ENCODE measurements at regions not wholly inside any gene's neighbourhood (a gene's known extent, or its start where the extent isn't known, plus 50 kb on each side); places are given as distances from the start of the nearest gene placed in this dataset.

DNA sequence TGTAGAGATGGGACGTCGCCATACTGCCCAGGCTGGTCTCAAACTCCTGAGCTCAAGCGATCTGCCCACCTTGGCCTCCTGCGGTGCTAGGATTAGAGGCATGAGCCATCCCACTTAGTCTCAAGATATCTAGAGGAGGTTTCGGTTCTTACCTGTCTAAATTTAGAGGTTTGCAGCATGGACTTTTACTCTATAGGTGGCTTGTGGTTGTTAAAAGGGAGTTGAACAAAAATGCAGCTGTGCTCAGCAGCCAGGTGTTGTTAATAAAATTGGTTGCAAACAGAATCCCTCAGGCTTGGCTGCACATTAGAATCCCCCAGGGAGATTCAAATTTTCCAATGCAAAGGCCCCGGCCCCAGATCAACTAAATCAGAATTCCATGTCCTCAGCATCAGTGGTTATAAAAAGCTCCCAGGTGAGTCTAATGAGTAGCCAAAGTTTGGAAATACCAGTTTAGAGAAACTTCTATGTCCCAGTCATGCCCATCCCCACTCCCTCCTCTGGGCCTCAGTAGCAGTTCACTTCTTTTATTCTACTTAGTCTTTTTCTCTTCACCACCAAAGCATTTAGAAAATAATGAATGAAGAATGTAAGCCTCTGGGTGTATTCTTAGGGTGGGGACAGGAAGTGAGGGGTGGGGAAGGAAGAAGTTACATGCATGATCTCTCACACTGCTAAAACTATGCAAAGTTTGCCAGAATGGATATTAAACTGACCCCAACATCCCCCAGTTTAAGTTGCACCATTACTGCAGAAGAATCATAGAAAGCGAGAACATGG, 471.0 kb downstream of the COG6 start:
- DNase-seq (ENCODE audit: low spot score) = no peak
- no peaks in the 10 kb centered on the region for H3K27me3 ChIP-seq
- 92% methylated on average over 7 of the region's 7 CpGs for WGBS (ENCODE audit: low lambda C conversion rate, missing lambda C conversion rate)
- TF ChIP-seq, protein P1, sequence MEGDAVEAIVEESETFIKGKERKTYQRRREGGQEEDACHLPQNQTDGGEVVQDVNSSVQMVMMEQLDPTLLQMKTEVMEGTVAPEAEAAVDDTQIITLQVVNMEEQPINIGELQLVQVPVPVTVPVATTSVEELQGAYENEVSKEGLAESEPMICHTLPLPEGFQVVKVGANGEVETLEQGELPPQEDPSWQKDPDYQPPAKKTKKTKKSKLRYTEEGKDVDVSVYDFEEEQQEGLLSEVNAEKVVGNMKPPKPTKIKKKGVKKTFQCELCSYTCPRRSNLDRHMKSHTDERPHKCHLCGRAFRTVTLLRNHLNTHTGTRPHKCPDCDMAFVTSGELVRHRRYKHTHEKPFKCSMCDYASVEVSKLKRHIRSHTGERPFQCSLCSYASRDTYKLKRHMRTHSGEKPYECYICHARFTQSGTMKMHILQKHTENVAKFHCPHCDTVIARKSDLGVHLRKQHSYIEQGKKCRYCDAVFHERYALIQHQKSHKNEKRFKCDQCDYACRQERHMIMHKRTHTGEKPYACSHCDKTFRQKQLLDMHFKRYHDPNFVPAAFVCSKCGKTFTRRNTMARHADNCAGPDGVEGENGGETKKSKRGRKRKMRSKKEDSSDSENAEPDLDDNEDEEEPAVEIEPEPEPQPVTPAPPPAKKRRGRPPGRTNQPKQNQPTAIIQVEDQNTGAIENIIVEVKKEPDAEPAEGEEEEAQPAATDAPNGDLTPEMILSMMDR (IDR thresholded peaks at IDR 0.05; ENCODE audit: poor library complexity) = no peak
- H3K36me3 ChIP-seq (replicated peaks; ENCODE audit: insufficient read depth, low read depth) = no peaks in the 10 kb centered on the region
- H3K4me3 ChIP-seq = no peak overlapping the region
- H3K27ac ChIP-seq = no peak overlapping the region
- no peaks in the 10 kb centered on the region for H4K20me1 ChIP-seq (ENCODE audit: insufficient read depth, poor library complexity, severe bottlenecking)
- H3K9me2 ChIP-seq (replicated peaks; ENCODE audit: insufficient read depth) = no peaks in the 10 kb centered on the region
- H3K4me1 ChIP-seq (ENCODE audit: insufficient read depth) = no peaks in the 10 kb centered on the region
- H2AFZ ChIP-seq = no peak overlapping the region
- H3K79me2 ChIP-seq = no peaks in the 10 kb centered on the region
- no peak overlapping the region for H3K4me2 ChIP-seq
- no peaks in the 10 kb centered on the region for H3K9me3 ChIP-seq (ENCODE audit: low read depth)

- DNase-seq (ENCODE audit: low spot score) = no peak
- no peak overlapping the region for H3K27ac ChIP-seq
- H3K9me3 ChIP-seq (ENCODE audit: low read depth) = no peaks in the 10 kb centered on the region
- no peaks in the 10 kb centered on the region for H3K4me1 ChIP-seq (ENCODE audit: insufficient read depth)
- H3K9me2 ChIP-seq (replicated peaks; ENCODE audit: insufficient read depth) = no peaks in the 10 kb centered on the region
- no peaks in the 10 kb centered on the region for H3K27me3 ChIP-seq
- no peaks in the 10 kb centered on the region for H3K79me2 ChIP-seq
- H3K36me3 ChIP-seq (replicated peaks; ENCODE audit: insufficient read depth, low read depth) = no peaks in the 10 kb centered on the region
- H2AFZ ChIP-seq = no peak overlapping the region
- H4K20me1 ChIP-seq (ENCODE audit: insufficient read depth, poor library complexity, severe bottlenecking) = no peaks in the 10 kb centered on the region
- H3K4me3 ChIP-seq = no peak overlapping the region
- no peak overlapping the region for H3K4me2 ChIP-seq
- no peak for TF ChIP-seq EZH2phosphoT487 (IDR thresholded peaks at IDR 0.05; ENCODE audit: low read depth, severe bottlenecking, unreplicated experiment)
- TF ChIP-seq, protein P1 (IDR thresholded peaks at IDR 0.05; ENCODE audit: poor library complexity) = no peak
Observed at GRCh38 chr13:40127476-40127875, 472.0 kb downstream of the COG6 start.

DNA sequence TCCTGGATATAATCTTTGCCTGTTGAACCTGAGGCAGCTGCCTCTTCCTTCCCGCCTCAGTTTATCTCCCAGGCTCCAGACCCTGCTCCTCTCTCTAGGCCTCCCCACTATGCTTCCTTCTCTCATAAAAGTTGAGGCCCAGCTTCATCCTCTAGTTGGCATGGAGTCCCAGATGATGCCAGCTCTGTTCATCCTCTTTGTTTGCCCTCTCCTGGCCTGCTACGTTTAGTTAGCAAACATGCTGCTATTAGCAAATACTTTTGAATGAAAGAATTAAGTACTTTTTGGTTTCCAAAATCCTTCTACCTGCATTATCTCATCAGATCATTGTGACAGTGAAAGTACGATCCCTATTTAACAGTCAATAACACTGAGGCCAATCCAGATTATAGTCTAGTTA, 472.5 kb downstream of the COG6 start:
- Histone ChIP-seq H3K79me2 (no peaks in the 10 kb centered on the region), H3K27me3 (no peaks in the 10 kb centered on the region), H3K27ac (no peak overlapping the region), H3K9me2 (replicated peaks; ENCODE audit: insufficient read depth) (no peaks in the 10 kb centered on the region), H3K4me3 (no peak overlapping the region), H3K4me1 (ENCODE audit: insufficient read depth) (no peaks in the 10 kb centered on the region), H3K4me2 (no peak overlapping the region), H3K9me3 (ENCODE audit: low read depth) (no peaks in the 10 kb centered on the region), H4K20me1 (ENCODE audit: insufficient read depth, poor library complexity, severe bottlenecking) (no peaks in the 10 kb centered on the region), H2AFZ (no peak overlapping the region), H3K36me3 (replicated peaks; ENCODE audit: insufficient read depth, low read depth) (no peaks in the 10 kb centered on the region)
- WGBS (ENCODE audit: low lambda C conversion rate, missing lambda C conversion rate) = 84% methylated on average over 3 of the region's 3 CpGs
- DNase-seq (ENCODE audit: low spot score) = no peak
- no peak for TF ChIP-seq EZH2phosphoT487 (IDR thresholded peaks at IDR 0.05; ENCODE audit: low read depth, severe bottlenecking, unreplicated experiment)
- TF ChIP-seq, protein P1 (IDR thresholded peaks at IDR 0.05; ENCODE audit: poor library complexity) = no peak
- no peak for TF ChIP-seq EZH2 (IDR thresholded peaks at IDR 0.05; ENCODE audit: borderline replicate concordance)

GRCh38 chr13:40129467-40129866, 474.0 kb downstream of the COG6 start:
- Histone ChIP-seq H3K79me2 (no peaks in the 10 kb centered on the region), H3K9me3 (ENCODE audit: low read depth) (no peaks in the 10 kb centered on the region), H2AFZ (no peak overlapping the region), H3K36me3 (replicated peaks; ENCODE audit: insufficient read depth, low read depth) (no peaks in the 10 kb centered on the region), H3K4me2 (no peak overlapping the region), H3K27ac (no peak overlapping the region), H3K9me2 (replicated peaks; ENCODE audit: insufficient read depth) (no peaks in the 10 kb centered on the region), H3K4me1 (ENCODE audit: insufficient read depth) (no peaks in the 10 kb centered on the region), H3K4me3 (no peak overlapping the region), H3K27me3 (no peaks in the 10 kb centered on the region), H4K20me1 (ENCODE audit: insufficient read depth, poor library complexity, severe bottlenecking) (no peaks in the 10 kb centered on the region)
- no peak for DNase-seq (ENCODE audit: low spot score)
- TF ChIP-seq EZH2 (IDR thresholded peaks at IDR 0.05; ENCODE audit: borderline replicate concordance) (no peak), EZH2phosphoT487 (IDR thresholded peaks at IDR 0.05; ENCODE audit: low read depth, severe bottlenecking, unreplicated experiment) (no peak)
- TF ChIP-seq, protein P1 (IDR thresholded peaks at IDR 0.05; ENCODE audit: poor library complexity) = no peak
- WGBS (ENCODE audit: low lambda C conversion rate, missing lambda C conversion rate) = 96% methylated on average over 6 of the region's 6 CpGs
